Mesenchymal stem cell (in vitro differentiated cells and primary cell): ENCODE measurements at regions not wholly inside any gene's neighbourhood (a gene's known extent, or its start where the extent isn't known, plus 50 kb on each side); places are given as distances from the start of the nearest gene placed in this dataset.

Source experiments
- DNase-seq: peaks from one replicate; pipeline ENCODE4 v3.0.0-alpha.2; 2013
- H2AFZ ChIP-seq: one replicate; pipeline ENCODE4 v1.6.1; 2013; ENCODE audit warnings: low read depth, mild to moderate bottlenecking, control low read depth, inconsistent platforms, low read length, moderate library complexity
- H2AK5ac ChIP-seq: 2 replicates; pipeline ENCODE4 v1.6.1; 2013; ENCODE audit warnings: low read length, moderate library complexity, mild to moderate bottlenecking, inconsistent platforms; ENCODE audit not compliant: severe bottlenecking
- H2BK120ac ChIP-seq: one replicate; pipeline ENCODE4 v1.6.1; 2013; ENCODE audit warnings: low read depth, mild to moderate bottlenecking, inconsistent platforms, low read length, moderate library complexity
- H2BK12ac ChIP-seq, 2 experiments: one replicate each; pipeline ENCODE4 v1.6.1; 2013; ENCODE audit warnings: inconsistent platforms in 2 of 2, low read length in 2 of 2, mild to moderate bottlenecking in 2 of 2, moderate library complexity in 2 of 2, control low read depth in 1 of 2
- H2BK15ac ChIP-seq: one replicate; pipeline ENCODE4 v1.6.1; 2013; ENCODE audit warnings: mild to moderate bottlenecking, low read depth, inconsistent platforms; ENCODE audit not compliant: poor library complexity, severe bottlenecking
- H2BK5ac ChIP-seq: 2 replicates; pipeline ENCODE4 v1.6.1; 2013; ENCODE audit warnings: low read depth, mild to moderate bottlenecking, low read length, control low read depth, inconsistent platforms; ENCODE audit not compliant: poor library complexity, severe bottlenecking
- H3K14ac ChIP-seq, 2 experiments: one replicate each; pipeline ENCODE4 v1.6.1; 2013; ENCODE audit warnings: inconsistent platforms in 2 of 2, low read length in 2 of 2, control low read depth in 1 of 2, mild to moderate bottlenecking in 1 of 2, moderate library complexity in 1 of 2
- H3K18ac ChIP-seq, 2 experiments: one replicate each; pipeline ENCODE4 v1.6.1; 2013; ENCODE audit warnings: inconsistent platforms in 2 of 2, low read length in 2 of 2, control low read depth in 1 of 2, low read depth in 1 of 2, mild to moderate bottlenecking in 1 of 2
- H3K23ac ChIP-seq, 2 experiments: one replicate each; pipeline ENCODE4 v1.6.1; 2013; ENCODE audit warnings: inconsistent platforms in 2 of 2, low read length in 2 of 2, mild to moderate bottlenecking in 2 of 2, moderate library complexity in 2 of 2, control low read depth in 1 of 2
- H3K27ac ChIP-seq: 2 replicates; pipeline ENCODE4 v1.5.1; 2013; ENCODE audit warnings: mild to moderate bottlenecking, moderate library complexity, low read length, control low read depth, inconsistent platforms; ENCODE audit not compliant: poor library complexity, severe bottlenecking
- H3K27me3 ChIP-seq, 2 experiments: 2 replicates each; pipeline versions ENCODE4 v1.6.1 to v1.7.0; 2013; ENCODE audit warnings: low read length in 2 of 2, mild to moderate bottlenecking in 2 of 2, moderate library complexity in 2 of 2, control low read depth in 1 of 2, inconsistent platforms in 1 of 2; ENCODE audit not compliant: control insufficient read depth in 1 of 2, insufficient read depth in 1 of 2
- H3K36me3 ChIP-seq, 2 experiments: 2 replicates each; pipeline versions ENCODE4 v1.6.1 to v1.7.0; 2013; ENCODE audit warnings: low read length in 2 of 2, control low read depth in 1 of 2, inconsistent platforms in 1 of 2, low read depth in 1 of 2, mild to moderate bottlenecking in 1 of 2; ENCODE audit not compliant: insufficient read depth in 2 of 2, control insufficient read depth in 1 of 2
- H3K4ac ChIP-seq, 2 experiments: one replicate each; pipeline ENCODE4 v1.6.1; 2013; ENCODE audit warnings: inconsistent platforms in 2 of 2, low read length in 2 of 2, mild to moderate bottlenecking in 2 of 2, moderate library complexity in 2 of 2, control low read depth in 1 of 2, low read depth in 1 of 2
- H3K4me1 ChIP-seq: 2 replicates; pipeline ENCODE4 v1.6.1; 2013; ENCODE audit warnings: low read depth, low read length, control low read depth; ENCODE audit not compliant: control insufficient read depth, insufficient read depth
- H3K4me2 ChIP-seq: 2 replicates; pipeline ENCODE4 v1.6.1; 2013; ENCODE audit warnings: low read length, mild to moderate bottlenecking, inconsistent platforms; ENCODE audit not compliant: poor library complexity, severe bottlenecking
- H3K4me3 ChIP-seq, 2 experiments: 2 replicates each; pipeline versions ENCODE4 v1.5.1 to v1.7.0; 2013; ENCODE audit warnings: low read length in 2 of 2, mild to moderate bottlenecking in 2 of 2, control low read depth in 1 of 2, low read depth in 1 of 2; ENCODE audit not compliant: insufficient read depth in 1 of 2
- H3K79me1 ChIP-seq: replicated peaks from 2 replicates; pipeline ENCODE4 v1.6.1; 2013; ENCODE audit warnings: mild to moderate bottlenecking, control low read depth, low read length, inconsistent platforms; ENCODE audit not compliant: poor library complexity, severe bottlenecking
- H3K9ac ChIP-seq: 2 replicates; pipeline ENCODE4 v1.7.0; 2013; ENCODE audit warnings: mild to moderate bottlenecking, low read length, moderate library complexity
- H3K9me3 ChIP-seq: 2 replicates; pipeline ENCODE4 v1.7.0; 2013; ENCODE audit warnings: mild to moderate bottlenecking, low read length; ENCODE audit not compliant: control insufficient read depth
- H4K8ac ChIP-seq: one replicate; pipeline ENCODE4 v1.6.1; 2013; ENCODE audit warnings: inconsistent platforms, mild to moderate bottlenecking, low read length, moderate library complexity
- H4K91ac ChIP-seq: one replicate; pipeline ENCODE4 v1.6.1; 2013; ENCODE audit warnings: mild to moderate bottlenecking, low read length, inconsistent platforms
- WGBS: methylation state at CpG from one replicate; pipeline ENCODE4 v1.1.7; 2013; ENCODE audit warnings: mixed read lengths; 5-methylcytosine and 5-hydroxymethylcytosine counted together

- Histone ChIP-seq H3K4ac (no peak overlapping the region), H4K91ac (no peak overlapping the region), H4K8ac (no peak overlapping the region), H3K18ac (no peak overlapping the region), H3K23ac (no peak overlapping the region), H3K9ac (no peak overlapping the region), H3K4me2 (no peak overlapping the region), H3K14ac (no peak overlapping the region), H3K27ac (no peak overlapping the region), H2AK5ac (no peak overlapping the region), H2BK120ac (no peak overlapping the region), H2AFZ (no peak overlapping the region), H2BK5ac (no peak overlapping the region), H3K36me3 (no peaks in the 10 kb centered on the region), H3K79me1 (no peaks in the 10 kb centered on the region), H2BK12ac (no peak overlapping the region), H3K27me3 (no peaks in the 10 kb centered on the region), H3K4me3 (no peak overlapping the region), H3K9me3 (peaks cover 3% of the 10 kb centered on the region), H3K4me1 (no peaks in the 10 kb centered on the region), H2BK15ac (no peak overlapping the region)
- 56% methylated on average over 2 of the region's 2 CpGs for WGBS
- no peak for DNase-seq
These were observed 286.1 kb upstream of the EEF2KMT start for GRCh38 chr16:5383737-5384136.

GRCh38 chr16:5382484-5382883 is 284.9 kb upstream of the EEF2KMT start:
- Histone ChIP-seq H3K4me2 (no peak overlapping the region), H2BK12ac (no peak overlapping the region), H3K23ac (no peak overlapping the region), H3K14ac (no peak overlapping the region), H3K36me3 (no peaks in the 10 kb centered on the region), H2AFZ (no peak overlapping the region), H3K4ac (no peak overlapping the region), H3K9me3 (peaks cover 1% of the 10 kb centered on the region), H4K91ac (no peak overlapping the region), H3K4me1 (no peaks in the 10 kb centered on the region), H3K18ac (no peak overlapping the region), H4K8ac (no peak overlapping the region), H3K27ac (no peak overlapping the region), H2BK5ac (no peak overlapping the region), H3K4me3 (no peak overlapping the region), H3K79me1 (no peaks in the 10 kb centered on the region), H3K27me3 (no peaks in the 10 kb centered on the region), H3K9ac (no peak overlapping the region), H2BK15ac (no peak overlapping the region), H2BK120ac (no peak overlapping the region), H2AK5ac (no peak overlapping the region)
- WGBS = 94% methylated on average over 2 of the region's 4 CpGs
- no peak for DNase-seq

- Histone ChIP-seq H3K9me3 (no peaks in the 10 kb centered on the region), H3K18ac (no peak overlapping the region), H3K14ac (no peak overlapping the region), H3K79me1 (no peaks in the 10 kb centered on the region), H2BK15ac (no peak overlapping the region), H2AK5ac (no peak overlapping the region), H3K27ac (no peak overlapping the region), H3K4me2 (no peak overlapping the region), H3K36me3 (no peaks in the 10 kb centered on the region), H3K4me1 (no peaks in the 10 kb centered on the region), H4K8ac (no peak overlapping the region), H2AFZ (no peak overlapping the region), H2BK120ac (no peak overlapping the region), H2BK5ac (no peak overlapping the region), H3K23ac (no peak overlapping the region), H3K27me3 (no peaks in the 10 kb centered on the region), H4K91ac (no peak overlapping the region), H2BK12ac (no peak overlapping the region), H3K9ac (no peak overlapping the region), H3K4me3 (no peak overlapping the region), H3K4ac (no peak overlapping the region)
- WGBS = 79% methylated on average over 2 of the region's 3 CpGs
- DNase-seq = no peak
These were observed 283.9 kb upstream of the EEF2KMT start for GRCh38 chr16:5381481-5381880.

- no peak overlapping the region for H3K4ac ChIP-seq
- no peaks in the 10 kb centered on the region for H3K36me3 ChIP-seq
- no peak overlapping the region for H2AK5ac ChIP-seq
- H3K4me3 ChIP-seq = no peak overlapping the region
- no peak overlapping the region for H4K91ac ChIP-seq
- H2BK12ac ChIP-seq = no peak overlapping the region
- 73% methylated on average over 8 of the region's 10 CpGs for WGBS
- no peak overlapping the region for H2BK15ac ChIP-seq
- H4K8ac ChIP-seq = no peak overlapping the region
- H2BK5ac ChIP-seq = no peak overlapping the region
- DNase-seq = no peak
- H3K79me1 ChIP-seq = no peaks in the 10 kb centered on the region
- H3K23ac ChIP-seq = no peak overlapping the region
- H3K27me3 ChIP-seq = no peaks in the 10 kb centered on the region
- H3K9me3 ChIP-seq = no peaks in the 10 kb centered on the region
- H3K18ac ChIP-seq = no peak overlapping the region
- H3K4me1 ChIP-seq = no peaks in the 10 kb centered on the region
- no peak overlapping the region for H3K14ac ChIP-seq
- no peak overlapping the region for H3K4me2 ChIP-seq
- H2BK120ac ChIP-seq = no peak overlapping the region
- H3K27ac ChIP-seq = no peak overlapping the region
- H2AFZ ChIP-seq = no peak overlapping the region
- no peak overlapping the region for H3K9ac ChIP-seq
These were observed 282.4 kb upstream of the EEF2KMT start for GRCh38 chr16:5379954-5380353.
